HepG2 (cell line): ENCODE measurements at regions not wholly inside any gene's neighbourhood (a gene's known extent, or its start where the extent isn't known, plus 50 kb on each side); places are given as distances from the start of the nearest gene placed in this dataset.

Source experiments
- ATAC-seq: fragments of 200-7000 bp; cut with Tn5 transposase; 3 replicates; pipeline ENCODE4 v1.9.1; 2020; ENCODE audit warnings: mild to moderate bottlenecking, moderate library complexity
- BruUV-seq: library from RNA; stranded (reverse); fragments of 400-500 nt; replicated peaks from 2 replicates; lab custom pipeline; 2021; lab: Mats Ljungman, UMichigan
- CTCF ChIA-PET: fragments of 300-600 bp; formaldehyde crosslinking; extraction: SDS; loops from one replicate; lab custom pipeline; 2021; ENCODE audit warnings: low total read pairs, inconsistent platforms, low intra/inter-chr PET ratio; lab: Yijun Ruan, JAX
- POLR2A ChIA-PET: fragments of 350-600 bp; sonication (Branson Sonifier 250); formaldehyde crosslinking; loops from one replicate; lab custom pipeline; 2020; ENCODE audit warnings: antibody characterized with exemption, inconsistent platforms; lab: Yijun Ruan, JAX
- DNase-seq: peaks from one replicate; pipeline ENCODE4 v3.0.0-alpha.2; 2015; ENCODE audit warnings: low spot score
- FAIRE-seq: peaks from 3 replicates; lab custom pipeline; 2011; peaks lifted over from hg19 to GRCh38; lab: Jason Lieb, UNC
- H2AFZ ChIP-seq: one replicate; pipeline ENCODE4 v1.6.1; 2011; ENCODE audit warnings: low read length, inconsistent platforms
- H3K27ac ChIP-seq: fragments of 300-600 bp; 3 replicates; pipeline ENCODE4 v1.8.0; 2011; ENCODE audit warnings: mixed run types, mild to moderate bottlenecking, mixed read lengths, low read length, inconsistent platforms; ENCODE audit not compliant: insufficient read depth; ENCODE audit errors: extremely low read length
- H3K27me3 ChIP-seq, 2 experiments: fragments of 200-600 bp in 1 of 2; 2 replicates in 1 of 2; 3 replicates in 1 of 2; pipeline versions ENCODE4 v1.6.0 to v1.8.0; 2011; ENCODE audit warnings: low read length in 2 of 2, mild to moderate bottlenecking in 2 of 2, moderate library complexity in 2 of 2, inconsistent platforms in 1 of 2; ENCODE audit not compliant: insufficient read depth in 2 of 2, control insufficient read depth in 1 of 2
- H3K36me3 ChIP-seq, 2 experiments: fragments of 200-600 bp in 1 of 2; replicated peaks in 1 of 2; 2 replicates in 1 of 2; 3 replicates in 1 of 2; pipeline versions ENCODE4 v1.5.1 to v1.8.0; 2011; ENCODE audit warnings: low read length in 2 of 2, inconsistent platforms in 1 of 2; ENCODE audit not compliant: insufficient read depth in 2 of 2, control insufficient read depth in 1 of 2
- H3K4me1 ChIP-seq: 2 replicates; pipeline ENCODE4 v1.5.1; 2012; ENCODE audit warnings: low read length, inconsistent platforms; ENCODE audit not compliant: insufficient read depth
- H3K4me2 ChIP-seq: 2 replicates; pipeline ENCODE4 v1.6.0; 2011; ENCODE audit warnings: low read depth, low read length, inconsistent platforms
- H3K4me3 ChIP-seq, 3 experiments: fragments of 200-600 bp in 1 of 3; sonication (generic), shearing (Covaris generic) in 1 of 3; replicated peaks in 1 of 3; 2 replicates each; pipeline ENCODE4 v1.5.1; 2011 to 2016; ENCODE audit warnings: low read length in 3 of 3, inconsistent platforms in 2 of 3, low read depth in 2 of 3, mild to moderate bottlenecking in 2 of 3, control low read depth in 1 of 3, mixed read lengths in 1 of 3; ENCODE audit not compliant: insufficient read depth in 1 of 3
- H3K79me2 ChIP-seq: one replicate; pipeline ENCODE4 v1.6.1; 2011; ENCODE audit warnings: low read length, inconsistent platforms; ENCODE audit not compliant: insufficient read depth
- H3K9ac ChIP-seq: 2 replicates; pipeline ENCODE4 v1.6.0; 2011; ENCODE audit warnings: mild to moderate bottlenecking, low read depth, low read length, inconsistent platforms; ENCODE audit not compliant: insufficient read depth
- H3K9me3 ChIP-seq: 2 replicates; pipeline ENCODE4 v1.5.1; 2012; ENCODE audit warnings: mild to moderate bottlenecking, low read length
- H4K20me1 ChIP-seq: 2 replicates; pipeline ENCODE4 v1.6.0; 2011; ENCODE audit warnings: inconsistent platforms, mild to moderate bottlenecking, low read length, moderate library complexity; ENCODE audit not compliant: insufficient read depth
- AHDC1 ChIP-seq: sonication (generic); formaldehyde crosslinking; IDR thresholded peaks from 2 replicates; pipeline ENCODE4 v1.5.1; 2020; ENCODE audit warnings: mild to moderate bottlenecking, missing genetic modification reagents, borderline replicate concordance
- BATF2 ChIP-seq: sonication (generic); formaldehyde crosslinking; IDR thresholded peaks from 2 replicates; pipeline ENCODE4 v1.8.0; 2022; ENCODE audit warnings: mild to moderate bottlenecking, missing genetic modification reagents, moderate library complexity
- FOXK1 ChIP-seq: sonication (generic); formaldehyde crosslinking; IDR thresholded peaks from 2 replicates; pipeline ENCODE4 v1.4.0; 2020; ENCODE audit warnings: low read depth, missing genetic modification reagents, borderline replicate concordance
- MAFK ChIP-seq, 2 experiments: IDR thresholded peaks in 1 of 2; conservative IDR thresholded peaks in 1 of 2; 2 replicates each; pipeline ENCODE4 v1.6.1; 2011; ENCODE audit warnings: improper control_type of control experiment in 2 of 2, low read length in 2 of 2
- MEIS1 ChIP-seq: sonication (generic); formaldehyde crosslinking; IDR thresholded peaks from 2 replicates; pipeline ENCODE4 v1.9.0; 2021; ENCODE audit warnings: mild to moderate bottlenecking, missing genetic modification reagents, moderate library complexity, borderline replicate concordance
- SP140L ChIP-seq: sonication (generic); formaldehyde crosslinking; IDR thresholded peaks from 2 replicates; pipeline ENCODE4 v1.4.0; 2020; ENCODE audit warnings: missing genetic modification reagents, borderline replicate concordance
- XRCC5 ChIP-seq: fragments of 200-400 bp; formaldehyde crosslinking; optimal IDR thresholded peaks from 2 replicates; pipeline ENCODE3; 2017; ENCODE audit warnings: mild to moderate bottlenecking, low read length
- ZNF414 ChIP-seq: sonication (generic); formaldehyde crosslinking; IDR thresholded peaks from 2 replicates; pipeline ENCODE4 v1.5.0; 2020; ENCODE audit warnings: missing genetic modification reagents
- ZSCAN25 ChIP-seq: sonication (generic); formaldehyde crosslinking; IDR thresholded peaks from 2 replicates; pipeline ENCODE4 v1.8.0; 2022; ENCODE audit warnings: mild to moderate bottlenecking, missing genetic modification reagents
- WGBS: methylation state at CpG from one replicate; pipeline ENCODE4 v1.1.6; 2017; ENCODE audit warnings: low lambda C conversion rate; 5-methylcytosine and 5-hydroxymethylcytosine counted together
- in situ Hi-C: cut with HindIII; loops from 2 replicates; pipeline ENCODE4 v1.10.0; 2017; ENCODE audit warnings: low pct_unique_long_range_greater_than_20kb; ENCODE audit not compliant: extremely low pct_ligation_motif_present
- intact Hi-C: fragments of 100-400 bp; cut with micrococcal nuclease; formaldehyde crosslinking; loops from one replicate; pipeline ENCODE4 v1.10.0; 2022; ENCODE audit not compliant: unreplicated experiment

GRCh38 chr11:111443640-111444039 is 64.6 kb upstream of the POU2AF1 start:
- DNase-seq = no peak
- 14% methylated on average over 7 of the region's 7 CpGs for WGBS
- no peak for ATAC-seq
- no TSS peak for BruUV-seq
- ChIA-PET POLR2A (no interaction called here), CTCF (no interaction called here)
- TF ChIP-seq SP140L (CRISPR knock-in tag) (no peak), BATF2 (CRISPR knock-in tag) (no peak)
- Histone ChIP-seq H3K4me1 (peaks cover 33% of the 10 kb centered on the region), H3K4me2 (peak overlapping the region; percentile 42; the same call in 1 of the 2 replicates), H4K20me1 (no peaks in the 10 kb centered on the region), H3K9ac (no peak overlapping the region), H3K79me2 (no peaks in the 10 kb centered on the region), H3K27me3 (peaks cover 0 to 5% of the 10 kb centered on the region in 2 experiments; a peak in 2 of 5 replicates), H3K36me3 (no peaks in the 10 kb centered on the region), H3K27ac (no peak overlapping the region), H3K9me3 (no peaks in the 10 kb centered on the region), H2AFZ (peak overlapping the region; percentile 61), H3K4me3 (no peak overlapping the region)
- FAIRE-seq = no peak
- in situ Hi-C loops = loop anchor here (5.0 kb wide), 1 partner anchor 981 kb away; no protein-coding TSS in a partner anchor
- intact Hi-C loops = loop anchor here (10.0 kb wide), 1 partner anchor 1239 kb away; no protein-coding TSS in a partner anchor

GRCh38 chr11:111443032-111443431 is 64.0 kb upstream of the POU2AF1 start:
- DNase-seq (no peak), FAIRE-seq (no peak), ATAC-seq (no peak)
- peaks cover 0 to 6% of the 10 kb centered on the region in 2 experiments; a peak in 2 of 5 replicates for H3K27me3 ChIP-seq
- H3K79me2 ChIP-seq = no peaks in the 10 kb centered on the region
- no peaks in the 10 kb centered on the region for H3K36me3 ChIP-seq
- H3K9ac ChIP-seq = no peak overlapping the region
- no peaks in the 10 kb centered on the region for H3K9me3 ChIP-seq
- peaks cover 33% of the 10 kb centered on the region for H3K4me1 ChIP-seq
- no peak overlapping the region for H3K4me2 ChIP-seq
- H2AFZ ChIP-seq = no peak overlapping the region
- H3K27ac ChIP-seq = no peak overlapping the region
- ChIA-PET POLR2A (no interaction called here), CTCF (no interaction called here)
- intact Hi-C loops (loop anchor here (10.0 kb wide), 1 partner anchor 1238 kb away; no protein-coding TSS in a partner anchor), in situ Hi-C loops (loop anchor here (5.0 kb wide), 1 partner anchor 981 kb away; no protein-coding TSS in a partner anchor)
- WGBS = 39% methylated on average over 2 of the region's 2 CpGs
- H3K4me3 ChIP-seq = no peak overlapping the region
- no TSS peak for BruUV-seq
- H4K20me1 ChIP-seq = no peaks in the 10 kb centered on the region
- TF ChIP-seq ZNF414 (no peak), ZSCAN25 (CRISPR knock-in tag) (no peak), MAFK (conservative IDR thresholded peaks at IDR 0.05 in 1 of 2, IDR thresholded peaks at IDR 0.05 in 1 of 2; ENCODE audit: low read length in 2 of 2) (peak; percentile 89 to 91), FOXK1 (CRISPR knock-in tag) (no peak), XRCC5 (no peak), MEIS1 (CRISPR knock-in tag) (no peak), AHDC1 (no peak)
